ENCODE measurements at regions not wholly inside any gene's neighbourhood (a gene's known extent, or its start where the extent isn't known, plus 50 kb on each side); places are given as distances from the start of the nearest gene placed in this dataset.

GRCh38 chr20:6401893-6402557 lies 279.2 kb upstream of the FERMT1 start:
- H2AFZ ChIP-seq (ENCODE audit: low read depth, low read length, severe bottlenecking) = no peak overlapping the region
- no peaks in the 10 kb centered on the region for H3K79me2 ChIP-seq (ENCODE audit: insufficient read depth, low read length)
- H4K20me1 ChIP-seq (ENCODE audit: low read depth, low read length) = no peaks in the 10 kb centered on the region
- no peak overlapping the region for H3K27ac ChIP-seq (ENCODE audit: low read depth, low read length)
- no peak overlapping the region for H3K4me2 ChIP-seq (ENCODE audit: low read depth, low read length, poor library complexity, severe bottlenecking)
- no peak overlapping the region for H3K4me3 ChIP-seq (ENCODE audit: insufficient read depth, low read length, poor library complexity, severe bottlenecking)
- no peaks in the 10 kb centered on the region for H3K9me3 ChIP-seq (ENCODE audit: insufficient read depth, low read length)
- no peaks in the 10 kb centered on the region for H3F3A ChIP-seq (ENCODE audit: insufficient read depth)
- no peak overlapping the region for H3K9ac ChIP-seq (ENCODE audit: low read length)
- no peaks in the 10 kb centered on the region for H3K9me2 ChIP-seq (replicated peaks; ENCODE audit: insufficient read depth, low read length)
- H3K27me3 ChIP-seq (ENCODE audit: low read length) = no peaks in the 10 kb centered on the region
- H3K36me3 ChIP-seq (ENCODE audit: low read length) = no peaks in the 10 kb centered on the region
- TF ChIP-seq, protein P1, sequence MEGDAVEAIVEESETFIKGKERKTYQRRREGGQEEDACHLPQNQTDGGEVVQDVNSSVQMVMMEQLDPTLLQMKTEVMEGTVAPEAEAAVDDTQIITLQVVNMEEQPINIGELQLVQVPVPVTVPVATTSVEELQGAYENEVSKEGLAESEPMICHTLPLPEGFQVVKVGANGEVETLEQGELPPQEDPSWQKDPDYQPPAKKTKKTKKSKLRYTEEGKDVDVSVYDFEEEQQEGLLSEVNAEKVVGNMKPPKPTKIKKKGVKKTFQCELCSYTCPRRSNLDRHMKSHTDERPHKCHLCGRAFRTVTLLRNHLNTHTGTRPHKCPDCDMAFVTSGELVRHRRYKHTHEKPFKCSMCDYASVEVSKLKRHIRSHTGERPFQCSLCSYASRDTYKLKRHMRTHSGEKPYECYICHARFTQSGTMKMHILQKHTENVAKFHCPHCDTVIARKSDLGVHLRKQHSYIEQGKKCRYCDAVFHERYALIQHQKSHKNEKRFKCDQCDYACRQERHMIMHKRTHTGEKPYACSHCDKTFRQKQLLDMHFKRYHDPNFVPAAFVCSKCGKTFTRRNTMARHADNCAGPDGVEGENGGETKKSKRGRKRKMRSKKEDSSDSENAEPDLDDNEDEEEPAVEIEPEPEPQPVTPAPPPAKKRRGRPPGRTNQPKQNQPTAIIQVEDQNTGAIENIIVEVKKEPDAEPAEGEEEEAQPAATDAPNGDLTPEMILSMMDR (IDR thresholded peaks at IDR 0.05; ENCODE audit: insufficient read depth, low read length, poor library complexity, severe bottlenecking) = no peak
- TF ChIP-seq EZH2phosphoT487 (conservative IDR thresholded peaks at IDR 0.05; ENCODE audit: low read length) = no peak

GRCh38 chr20:6397115-6397514 lies 274.3 kb upstream of the FERMT1 start:
- no peak overlapping the region for H2AFZ ChIP-seq (ENCODE audit: low read depth, low read length, severe bottlenecking)
- no peak overlapping the region for H3K4me2 ChIP-seq (ENCODE audit: low read depth, low read length, poor library complexity, severe bottlenecking)
- TF ChIP-seq, protein P1 (IDR thresholded peaks at IDR 0.05; ENCODE audit: insufficient read depth, low read length, poor library complexity, severe bottlenecking) = no peak
- TF ChIP-seq EZH2phosphoT487 (conservative IDR thresholded peaks at IDR 0.05; ENCODE audit: low read length) = no peak

GRCh38 chr20:6395695-6396094 lies 272.9 kb upstream of the FERMT1 start:
- TF ChIP-seq, protein P1 (IDR thresholded peaks at IDR 0.05; ENCODE audit: insufficient read depth, low read length, poor library complexity, severe bottlenecking) = no peak
- no peak for TF ChIP-seq EZH2phosphoT487 (conservative IDR thresholded peaks at IDR 0.05; ENCODE audit: low read length)
- no peak overlapping the region for H3K27ac ChIP-seq (ENCODE audit: low read depth, low read length)
- H3K27me3 ChIP-seq (ENCODE audit: low read length) = no peaks in the 10 kb centered on the region
- H3K4me2 ChIP-seq (ENCODE audit: low read depth, low read length, poor library complexity, severe bottlenecking) = no peak overlapping the region
- no peak overlapping the region for H3K9ac ChIP-seq (ENCODE audit: low read length)
- no peaks in the 10 kb centered on the region for H3K9me2 ChIP-seq (replicated peaks; ENCODE audit: insufficient read depth, low read length)
- no peaks in the 10 kb centered on the region for H3K9me3 ChIP-seq (ENCODE audit: insufficient read depth, low read length)
- no peak overlapping the region for H2AFZ ChIP-seq (ENCODE audit: low read depth, low read length, severe bottlenecking)
- no peaks in the 10 kb centered on the region for H3K36me3 ChIP-seq (ENCODE audit: low read length)
- H3K79me2 ChIP-seq (ENCODE audit: insufficient read depth, low read length) = no peaks in the 10 kb centered on the region
- H4K20me1 ChIP-seq (ENCODE audit: low read depth, low read length) = no peaks in the 10 kb centered on the region
- H3F3A ChIP-seq (ENCODE audit: insufficient read depth) = no peaks in the 10 kb centered on the region
- no peak overlapping the region for H3K4me3 ChIP-seq (ENCODE audit: insufficient read depth, low read length, poor library complexity, severe bottlenecking)

More at GRCh38 chr20:6397115-6397514, 274.3 kb upstream of the FERMT1 start:
- Histone ChIP-seq H3K79me2 (ENCODE audit: insufficient read depth, low read length) (no peaks in the 10 kb centered on the region), H3F3A (ENCODE audit: insufficient read depth) (no peaks in the 10 kb centered on the region), H3K4me3 (ENCODE audit: insufficient read depth, low read length, poor library complexity, severe bottlenecking) (no peak overlapping the region), H4K20me1 (ENCODE audit: low read depth, low read length) (no peaks in the 10 kb centered on the region), H3K9me2 (replicated peaks; ENCODE audit: insufficient read depth, low read length) (no peaks in the 10 kb centered on the region), H3K9ac (ENCODE audit: low read length) (no peak overlapping the region), H3K36me3 (ENCODE audit: low read length) (no peaks in the 10 kb centered on the region), H3K9me3 (ENCODE audit: insufficient read depth, low read length) (no peaks in the 10 kb centered on the region), H3K27me3 (ENCODE audit: low read length) (no peaks in the 10 kb centered on the region), H3K27ac (ENCODE audit: low read depth, low read length) (no peak overlapping the region)

All from SU-DHL-6 (cell line).